Panc1 (cell line): ENCODE measurements at regions not wholly inside any gene's neighbourhood (a gene's known extent, or its start where the extent isn't known, plus 50 kb on each side); places are given as distances from the start of the nearest gene placed in this dataset.

ENCODE experiments used
- ATAC-seq: fragments of 200-7000 bp; cut with Tn5 transposase; 2 replicates; pipeline ENCODE4 v1.9.1; 2020; ENCODE audit warnings: mild to moderate bottlenecking, moderate library complexity
- BruUV-seq: library from RNA; stranded (reverse); fragments of 400-500 nt; replicated peaks from 2 replicates; lab custom pipeline; 2021; lab: Mats Ljungman, UMichigan
- CTCF ChIA-PET: fragments of 300-600 bp; sonication (Branson Sonifier 250); formaldehyde crosslinking; loops from one replicate; lab custom pipeline; 2022; ENCODE audit warnings: antibody characterized with exemption; lab: Charles Lee
- POLR2A ChIA-PET: fragments of 300-600 bp; sonication (Branson Sonifier 250); formaldehyde crosslinking; loops from one replicate; lab custom pipeline; 2022; ENCODE audit warnings: antibody characterized with exemption; lab: Charles Lee
- DNase-seq: peaks from one replicate; pipeline ENCODE4 v3.0.0-alpha.2; 2010; ENCODE audit warnings: low read depth, low spot score
- H3K27ac ChIP-seq: 2 replicates; pipeline ENCODE4 v1.5.1; 2011; ENCODE audit warnings: mild to moderate bottlenecking, low read length, inconsistent platforms
- H3K27me3 ChIP-seq: fragments of 200-500 bp; sonication (Bioruptor generic); 2 replicates; pipeline ENCODE4 v1.6.0; 2014; ENCODE audit warnings: low read length, inconsistent platforms; ENCODE audit not compliant: control insufficient read depth, insufficient read depth
- H3K36me3 ChIP-seq: fragments of 200-500 bp; sonication (Bioruptor generic); 2 replicates; pipeline ENCODE4 v1.5.1; 2014; ENCODE audit warnings: inconsistent platforms, mild to moderate bottlenecking, low read length, moderate library complexity; ENCODE audit not compliant: control insufficient read depth, insufficient read depth
- H3K4me1 ChIP-seq: 2 replicates; pipeline ENCODE4 v1.5.1; 2011; ENCODE audit warnings: inconsistent platforms, mild to moderate bottlenecking, low read length, moderate library complexity; ENCODE audit not compliant: control insufficient read depth, insufficient read depth
- H3K4me3 ChIP-seq, 2 experiments: 2 replicates each; pipeline ENCODE4 v1.5.1; 2011 to 2012; ENCODE audit warnings: low read depth in 2 of 2, low read length in 2 of 2, mild to moderate bottlenecking in 2 of 2, inconsistent platforms in 1 of 2, moderate library complexity in 1 of 2
- H3K9me3 ChIP-seq: fragments of 200-500 bp; sonication (Bioruptor generic); 2 replicates; pipeline ENCODE4 v1.5.1; 2014; ENCODE audit warnings: low read depth, mild to moderate bottlenecking, inconsistent platforms, low read length, moderate library complexity; ENCODE audit not compliant: control insufficient read depth, insufficient read depth
- POLR2AphosphoS5 ChIP-seq: IDR thresholded peaks from 2 replicates; pipeline ENCODE4 v1.6.1; 2012; ENCODE audit warnings: mild to moderate bottlenecking, low read depth, low read length, moderate library complexity
- SIN3A ChIP-seq: IDR thresholded peaks from 2 replicates; pipeline ENCODE4 v1.6.1; 2012; ENCODE audit warnings: low read depth, mild to moderate bottlenecking, low read length, moderate library complexity, borderline replicate concordance; ENCODE audit not compliant: insufficient read depth
- TCF7L2 ChIP-seq: IDR thresholded peaks from 2 replicates; pipeline ENCODE4 v1.6.1; 2011; ENCODE audit warnings: mild to moderate bottlenecking, low read depth, low read length, inconsistent platforms
- in situ Hi-C: cut with HindIII; loops from 2 replicates; pipeline ENCODE4 v1.10.0; 2016; ENCODE audit warnings: low sequenced_read_pairs, low pct_unique_long_range_greater_than_20kb
- intact Hi-C: fragments of 100-400 bp; cut with micrococcal nuclease; formaldehyde crosslinking; loops from one replicate; pipeline ENCODE4 v1.10.0; 2022; ENCODE audit not compliant: unreplicated experiment
- TF ChIP-seq, protein P1 (sequence below), 2 experiments: IDR thresholded peaks; 2 replicates each; pipeline ENCODE4 v1.6.1; 2011 to 2012; ENCODE audit warnings: low read depth in 2 of 2, control low read depth in 1 of 2, low read length in 1 of 2, mild to moderate bottlenecking in 1 of 2, moderate library complexity in 1 of 2; ENCODE audit not compliant: insufficient read depth in 1 of 2
- TF ChIP-seq, protein P2 (sequence below): fragments of 450-650 bp; IDR thresholded peaks from 2 replicates; pipeline ENCODE4 v1.5.1; 2017; ENCODE audit warnings: mild to moderate bottlenecking

DNA sequence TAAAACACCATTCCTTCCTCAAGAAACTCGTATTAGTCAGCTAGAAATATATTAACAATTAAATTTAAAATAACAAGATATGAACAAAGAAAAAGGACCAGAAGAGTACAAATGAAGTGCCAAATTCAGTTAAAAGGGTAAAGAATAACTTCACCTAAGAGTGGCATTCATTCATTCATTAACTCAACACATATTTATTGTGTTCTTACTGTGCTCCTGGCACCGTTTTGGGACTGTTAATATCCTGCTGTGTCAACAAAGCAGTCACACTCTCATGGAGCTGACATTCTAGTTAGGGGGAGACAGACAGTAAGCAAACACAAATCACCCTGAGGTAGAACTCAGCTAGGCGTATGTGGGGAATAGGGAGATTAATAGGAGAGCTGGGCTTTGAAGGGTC, 123.6 kb upstream of the DPPA4 start:
- CTCF ChIA-PET: no interaction called here

DNA sequence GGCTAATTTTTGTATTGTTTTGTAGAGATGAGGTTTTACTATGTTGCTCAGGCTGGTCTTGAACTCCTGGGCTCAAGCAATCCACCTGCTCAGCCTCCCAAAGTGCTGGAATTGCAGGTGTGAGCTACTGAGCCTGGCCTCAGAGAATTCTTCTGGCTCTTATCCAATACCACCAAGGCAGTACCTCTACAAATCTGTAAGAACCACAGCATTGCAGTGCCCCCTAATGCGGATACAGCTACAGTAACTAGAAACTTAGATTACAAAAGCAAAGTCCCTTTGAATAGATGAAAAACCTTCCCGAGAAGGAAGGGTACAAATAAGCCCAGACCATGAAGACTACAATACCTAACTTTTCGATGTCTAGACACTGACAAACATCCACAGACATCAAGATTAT, 107.9 kb upstream of the DPPA4 start:
- POLR2A ChIA-PET: no interaction called here
- 0 out of 2 replicates have a peak, but pooled peaks cover 2% of the 10 kb centered on the region for H3K9me3 ChIP-seq
- in situ Hi-C loops: no loop called here

More for the DNA sequence above, 123.6 kb upstream of the DPPA4 start:
- H3K4me1 ChIP-seq: no peaks in the 10 kb centered on the region
- BruUV-seq: no TSS peak
- H3K9me3 ChIP-seq: no peaks in the 10 kb centered on the region; the same call in 1 of the 2 replicates
- H3K4me3 ChIP-seq: no peak overlapping the region
- in situ Hi-C loops: no loop called here
- no peak overlapping the region for H3K27ac ChIP-seq
- no peak for DNase-seq
- intact Hi-C loops: no loop called here
- H3K27me3 ChIP-seq: no peaks in the 10 kb centered on the region
- no peak for ATAC-seq
- TF ChIP-seq, protein P1, sequence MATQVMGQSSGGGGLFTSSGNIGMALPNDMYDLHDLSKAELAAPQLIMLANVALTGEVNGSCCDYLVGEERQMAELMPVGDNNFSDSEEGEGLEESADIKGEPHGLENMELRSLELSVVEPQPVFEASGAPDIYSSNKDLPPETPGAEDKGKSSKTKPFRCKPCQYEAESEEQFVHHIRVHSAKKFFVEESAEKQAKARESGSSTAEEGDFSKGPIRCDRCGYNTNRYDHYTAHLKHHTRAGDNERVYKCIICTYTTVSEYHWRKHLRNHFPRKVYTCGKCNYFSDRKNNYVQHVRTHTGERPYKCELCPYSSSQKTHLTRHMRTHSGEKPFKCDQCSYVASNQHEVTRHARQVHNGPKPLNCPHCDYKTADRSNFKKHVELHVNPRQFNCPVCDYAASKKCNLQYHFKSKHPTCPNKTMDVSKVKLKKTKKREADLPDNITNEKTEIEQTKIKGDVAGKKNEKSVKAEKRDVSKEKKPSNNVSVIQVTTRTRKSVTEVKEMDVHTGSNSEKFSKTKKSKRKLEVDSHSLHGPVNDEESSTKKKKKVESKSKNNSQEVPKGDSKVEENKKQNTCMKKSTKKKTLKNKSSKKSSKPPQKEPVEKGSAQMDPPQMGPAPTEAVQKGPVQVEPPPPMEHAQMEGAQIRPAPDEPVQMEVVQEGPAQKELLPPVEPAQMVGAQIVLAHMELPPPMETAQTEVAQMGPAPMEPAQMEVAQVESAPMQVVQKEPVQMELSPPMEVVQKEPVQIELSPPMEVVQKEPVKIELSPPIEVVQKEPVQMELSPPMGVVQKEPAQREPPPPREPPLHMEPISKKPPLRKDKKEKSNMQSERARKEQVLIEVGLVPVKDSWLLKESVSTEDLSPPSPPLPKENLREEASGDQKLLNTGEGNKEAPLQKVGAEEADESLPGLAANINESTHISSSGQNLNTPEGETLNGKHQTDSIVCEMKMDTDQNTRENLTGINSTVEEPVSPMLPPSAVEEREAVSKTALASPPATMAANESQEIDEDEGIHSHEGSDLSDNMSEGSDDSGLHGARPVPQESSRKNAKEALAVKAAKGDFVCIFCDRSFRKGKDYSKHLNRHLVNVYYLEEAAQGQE (IDR thresholded peaks at IDR 0.05; ENCODE audit: insufficient read depth in 1 of 2, low read depth in 2 of 2, low read length in 1 of 2): no peak
- no peak for TF ChIP-seq TCF7L2
- TF ChIP-seq, protein P2, sequence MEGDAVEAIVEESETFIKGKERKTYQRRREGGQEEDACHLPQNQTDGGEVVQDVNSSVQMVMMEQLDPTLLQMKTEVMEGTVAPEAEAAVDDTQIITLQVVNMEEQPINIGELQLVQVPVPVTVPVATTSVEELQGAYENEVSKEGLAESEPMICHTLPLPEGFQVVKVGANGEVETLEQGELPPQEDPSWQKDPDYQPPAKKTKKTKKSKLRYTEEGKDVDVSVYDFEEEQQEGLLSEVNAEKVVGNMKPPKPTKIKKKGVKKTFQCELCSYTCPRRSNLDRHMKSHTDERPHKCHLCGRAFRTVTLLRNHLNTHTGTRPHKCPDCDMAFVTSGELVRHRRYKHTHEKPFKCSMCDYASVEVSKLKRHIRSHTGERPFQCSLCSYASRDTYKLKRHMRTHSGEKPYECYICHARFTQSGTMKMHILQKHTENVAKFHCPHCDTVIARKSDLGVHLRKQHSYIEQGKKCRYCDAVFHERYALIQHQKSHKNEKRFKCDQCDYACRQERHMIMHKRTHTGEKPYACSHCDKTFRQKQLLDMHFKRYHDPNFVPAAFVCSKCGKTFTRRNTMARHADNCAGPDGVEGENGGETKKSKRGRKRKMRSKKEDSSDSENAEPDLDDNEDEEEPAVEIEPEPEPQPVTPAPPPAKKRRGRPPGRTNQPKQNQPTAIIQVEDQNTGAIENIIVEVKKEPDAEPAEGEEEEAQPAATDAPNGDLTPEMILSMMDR: no peak
- TF ChIP-seq POLR2AphosphoS5: no peak
- TF ChIP-seq SIN3A: no peak
- no peaks in the 10 kb centered on the region for H3K36me3 ChIP-seq
- POLR2A ChIA-PET: no interaction called here

More for the DNA sequence above, 107.9 kb upstream of the DPPA4 start:
- no peak for DNase-seq
- Histone ChIP-seq H3K27ac (no peak overlapping the region), H3K4me3 (no peak overlapping the region), H3K36me3 (no peaks in the 10 kb centered on the region), H3K27me3 (no peaks in the 10 kb centered on the region), H3K4me1 (no peaks in the 10 kb centered on the region)
- CTCF ChIA-PET: no interaction called here
- intact Hi-C loops: no loop called here
- no peak for TF ChIP-seq POLR2AphosphoS5
- TF ChIP-seq, protein P1 (IDR thresholded peaks at IDR 0.05; ENCODE audit: insufficient read depth in 1 of 2, low read depth in 2 of 2, low read length in 1 of 2): no peak
- TF ChIP-seq SIN3A: no peak
- TF ChIP-seq TCF7L2: no peak
- TF ChIP-seq, protein P2: no peak
- ATAC-seq: no peak
- no TSS peak for BruUV-seq
